RPMI8226 (cell line): ENCODE measurements at regions not wholly inside any gene's neighbourhood (a gene's known extent, or its start where the extent isn't known, plus 50 kb on each side); places are given as distances from the start of the nearest gene placed in this dataset.

ENCODE experiments used
- DNase-seq: peaks from one replicate; pipeline ENCODE4 v3.0.0-alpha.2; 2015

DNA sequence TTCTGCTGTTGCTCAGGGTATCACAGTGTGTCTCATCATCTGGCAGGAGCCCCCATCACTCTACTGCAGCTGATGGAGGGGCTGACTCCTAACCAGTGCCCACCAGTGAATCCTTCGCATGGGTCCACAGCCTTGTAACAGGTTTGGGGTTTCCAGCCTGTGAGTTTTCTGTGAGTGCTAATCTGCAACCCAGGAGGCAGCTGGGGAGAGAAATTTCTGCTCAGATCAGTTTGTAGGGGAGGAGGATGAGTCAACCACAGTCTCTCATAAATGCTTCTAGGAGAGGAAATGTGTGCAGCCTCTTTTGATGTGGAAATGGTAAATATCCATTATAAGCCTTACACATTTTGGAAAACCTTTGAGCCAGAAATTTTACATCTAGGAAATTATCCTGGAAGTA is 871.3 kb downstream of the AACS start:
- DNase-seq: no peak

DNA sequence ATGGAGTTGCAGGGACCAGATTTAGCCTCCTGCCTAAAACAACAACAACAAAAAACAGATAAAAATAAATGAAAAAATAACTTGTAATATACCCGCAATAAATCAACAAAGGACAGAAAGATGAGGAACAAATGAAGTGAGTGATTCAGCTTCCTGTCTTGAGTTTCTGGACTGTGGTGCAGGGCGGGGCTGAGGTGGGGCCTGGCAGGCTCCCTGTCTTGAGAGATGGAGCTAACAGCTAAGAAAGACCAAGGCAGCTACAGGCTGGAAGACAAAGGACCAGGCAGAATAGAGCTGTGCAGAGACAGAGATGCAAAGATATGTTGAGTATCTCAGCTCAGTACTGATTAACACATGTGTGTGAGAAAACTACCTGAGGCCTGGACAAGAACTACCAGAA is 879.2 kb downstream of the AACS start:
- no peak for DNase-seq

- no peak for DNase-seq
These were observed 884.2 kb downstream of the AACS start for GRCh38 chr12:125949471-125949870.

GRCh38 chr12:125954362-125954761 is 889.1 kb downstream of the AACS start:
- DNase-seq: no peak

DNA sequence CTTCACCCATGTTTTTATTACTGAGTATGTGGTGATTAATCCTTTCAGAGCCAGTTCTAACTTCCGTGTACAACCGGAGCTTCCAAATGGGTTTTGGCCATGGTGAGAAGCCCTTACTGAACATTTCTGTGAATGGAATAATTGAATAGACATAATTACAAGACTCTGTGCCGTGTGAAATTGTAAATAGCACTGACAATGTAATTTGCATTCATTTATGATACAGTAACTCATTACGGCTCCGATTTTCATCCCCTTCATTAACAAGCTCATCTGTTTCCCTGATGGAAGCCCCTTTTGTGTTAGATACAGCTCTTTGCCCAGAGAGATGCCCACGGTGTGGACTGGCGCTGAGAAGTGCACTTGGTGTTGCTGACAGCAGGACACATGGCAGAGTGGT is 891.0 kb downstream of the AACS start:
- DNase-seq: no peak

- no peak for DNase-seq
These were observed 901.4 kb downstream of the AACS start for GRCh38 chr12:125966641-125967040.

GRCh38 chr12:125968413-125968812 is 903.2 kb downstream of the AACS start:
- no peak for DNase-seq

- no peak for DNase-seq
These were observed 906.7 kb downstream of the AACS start for GRCh38 chr12:125971981-125972380.

DNA sequence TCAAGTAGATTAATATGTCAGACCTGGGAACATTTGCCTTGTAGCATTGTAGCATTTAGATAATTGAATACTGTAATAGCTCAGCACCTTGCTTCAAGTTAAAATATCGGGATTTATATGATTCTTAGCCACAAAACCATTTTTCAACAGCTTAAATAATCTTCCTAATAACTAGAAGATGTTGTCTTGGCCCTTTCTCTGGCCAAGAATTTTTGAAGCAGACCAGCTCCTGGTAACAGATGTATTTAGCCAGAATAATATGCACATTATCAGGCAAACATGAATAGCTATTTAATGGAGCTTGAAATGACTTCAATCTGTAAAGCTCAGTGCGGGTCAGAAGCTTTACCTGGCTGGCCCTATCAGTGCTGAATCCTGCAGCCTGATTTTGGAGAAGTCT is 913.1 kb downstream of the AACS start:
- no peak for DNase-seq

DNA sequence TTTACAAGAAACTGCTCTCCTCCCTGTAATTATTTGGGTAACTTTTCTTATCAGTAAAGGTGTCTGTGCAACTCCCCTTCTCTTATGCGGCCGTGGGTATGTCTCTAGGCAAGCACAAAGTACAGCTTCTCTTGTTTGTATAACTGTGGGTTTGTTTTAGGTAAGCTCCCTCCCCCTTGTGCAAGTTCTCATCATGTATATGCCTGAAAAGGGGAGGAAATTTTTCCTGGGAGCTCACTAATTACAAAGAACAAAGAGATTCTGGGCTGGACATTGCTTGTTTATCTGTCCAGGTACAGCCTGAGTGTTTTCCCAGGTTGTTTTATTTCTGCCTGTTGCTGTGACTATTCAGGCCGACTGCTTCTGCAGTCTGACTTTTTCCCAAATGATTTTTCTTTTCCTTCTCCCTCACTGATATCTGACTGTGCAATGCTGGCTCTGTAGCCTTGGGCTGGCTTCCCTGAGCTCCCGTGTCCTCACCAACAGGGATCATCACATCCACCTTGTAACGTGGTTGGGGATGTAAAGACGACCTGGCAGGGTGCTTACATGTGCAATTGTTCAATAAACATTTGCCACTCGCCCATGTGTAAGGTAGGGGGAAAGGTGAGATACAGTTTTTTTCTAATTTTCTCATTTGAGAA is 916.5 kb downstream of the AACS start:
- DNase-seq: no peak

DNA sequence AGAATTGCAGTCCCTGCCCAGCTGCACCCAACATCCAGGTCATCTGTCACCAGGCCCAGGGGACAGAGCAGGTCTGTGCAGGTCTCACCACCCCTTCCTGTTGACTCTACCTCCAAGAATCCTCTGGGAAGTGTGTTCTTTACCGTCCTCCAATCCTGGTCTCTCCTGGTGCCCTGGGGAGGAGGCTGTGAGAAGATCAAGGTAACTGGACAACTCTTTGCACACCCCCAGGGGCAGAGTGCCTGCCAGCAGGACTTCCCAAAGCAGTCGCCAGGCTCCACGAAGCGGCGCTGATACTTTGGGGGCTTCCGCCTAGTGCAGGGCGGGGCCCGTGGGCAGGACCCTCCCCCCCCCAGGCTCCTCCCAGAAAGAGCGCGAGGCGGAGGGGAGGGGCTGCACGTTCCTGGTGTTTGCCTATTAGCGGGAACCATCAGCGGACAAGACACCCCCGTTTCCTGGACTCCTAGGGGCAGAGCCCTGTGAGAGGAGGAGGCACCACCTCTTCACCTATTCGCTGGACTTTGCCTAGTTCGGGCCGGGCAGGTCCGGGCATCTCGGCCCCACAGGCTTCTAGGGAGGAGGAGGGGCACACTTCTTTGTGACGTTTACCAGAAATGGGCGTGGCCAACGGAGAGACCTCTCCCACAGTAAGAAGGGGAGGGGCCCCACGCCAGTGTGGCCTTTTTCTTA is 918.0 kb downstream of the AACS start:
- DNase-seq: peak; percentile 85

DNA sequence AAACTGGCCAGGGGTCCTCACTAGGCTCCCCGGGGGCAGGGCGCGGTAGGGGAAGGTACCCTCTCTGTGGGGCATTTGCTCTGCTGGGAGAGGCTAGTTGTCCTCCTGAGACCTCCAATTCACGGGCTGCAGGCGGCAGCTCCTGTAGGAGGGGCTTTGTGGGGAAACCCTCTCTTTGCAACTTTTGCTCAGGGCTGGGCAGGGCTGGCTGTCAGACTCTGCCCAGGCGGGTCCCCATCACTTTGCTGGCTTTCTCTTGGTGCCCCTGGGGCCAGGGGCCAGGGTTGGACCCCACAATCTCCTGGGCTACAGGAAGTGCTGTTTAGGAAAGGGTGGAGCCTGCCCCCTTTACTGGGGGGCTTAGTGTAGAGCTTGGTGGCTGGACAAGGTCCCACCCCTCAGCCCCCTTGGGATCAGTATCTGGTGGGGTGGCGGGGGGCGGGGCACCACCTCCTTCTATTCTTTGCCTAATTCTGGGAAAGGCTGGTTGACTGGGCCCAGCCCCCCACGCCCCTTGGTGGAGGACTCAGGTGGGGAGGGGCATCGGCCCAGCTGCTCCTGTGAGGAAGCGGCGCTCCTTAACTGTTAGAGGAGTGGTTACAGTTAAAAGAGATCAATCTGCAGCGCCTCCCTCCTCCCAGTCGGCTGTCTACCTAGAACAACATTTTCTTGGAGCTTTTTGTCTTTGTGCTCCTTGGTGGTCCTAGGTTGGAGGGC is 918.7 kb downstream of the AACS start:
- DNase-seq: peak; percentile 56

DNA sequence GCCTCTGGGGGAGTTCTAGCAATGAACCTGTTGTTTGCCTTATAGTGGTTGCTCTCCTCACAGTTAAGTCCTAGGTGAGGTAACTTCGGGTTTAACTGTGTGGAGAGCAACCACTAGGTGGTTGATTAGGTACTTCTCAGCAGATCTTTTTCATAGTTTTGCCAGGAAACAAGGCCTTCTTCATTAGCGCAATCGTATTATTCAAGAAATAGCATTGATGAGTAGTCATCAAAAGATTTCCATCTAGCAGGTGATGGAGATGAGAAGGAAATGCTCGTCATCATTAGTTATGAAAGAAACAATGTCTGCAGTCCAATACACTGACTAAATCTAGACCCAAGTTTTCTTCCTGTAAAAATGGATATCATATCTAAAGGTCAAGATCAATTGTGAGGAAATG is 923.3 kb downstream of the AACS start:
- DNase-seq: no peak

- DNase-seq: no peak
These were observed 924.5 kb downstream of the AACS start for GRCh38 chr12:125989696-125990095.

DNA sequence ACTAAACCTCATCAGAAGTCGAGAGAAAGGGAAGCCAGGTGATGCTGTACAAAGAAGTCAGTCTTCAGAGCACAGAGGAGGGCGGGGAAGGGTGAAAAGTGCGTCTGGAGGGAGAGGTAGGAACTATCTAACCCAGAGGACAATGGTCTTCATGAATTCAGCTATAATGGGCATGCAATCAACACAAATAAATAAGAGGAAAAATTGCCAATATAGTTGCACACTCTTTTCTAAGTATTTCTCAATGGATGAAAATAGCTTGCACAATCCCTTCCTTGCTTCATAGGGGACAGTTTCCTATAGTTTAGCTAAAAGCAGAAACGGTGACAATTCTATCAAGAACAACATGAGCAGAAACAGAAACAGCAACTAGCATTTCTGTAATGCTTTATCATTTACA is 931.2 kb downstream of the AACS start:
- no peak for DNase-seq

- no peak for DNase-seq
These were observed 934.4 kb downstream of the AACS start for GRCh38 chr12:125999628-126000027.

DNA sequence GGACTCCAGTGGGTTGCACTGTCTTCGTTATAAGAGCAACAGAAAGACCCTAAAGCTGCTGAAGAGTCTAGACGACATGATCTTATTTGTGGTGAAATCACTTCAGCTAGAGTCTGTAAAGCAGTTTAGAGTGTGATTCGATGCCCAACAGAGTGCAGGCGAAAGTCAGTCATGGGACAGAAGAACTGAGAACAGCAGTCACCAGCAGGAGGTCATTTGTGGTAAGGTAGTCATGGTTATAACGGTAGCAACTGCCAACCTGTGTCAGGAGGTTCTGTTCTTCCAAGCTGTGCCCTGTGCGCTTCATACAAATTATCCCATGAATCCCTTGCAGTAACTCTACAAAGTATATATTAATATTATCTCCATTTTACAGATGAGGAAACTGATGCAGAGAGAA is 954.1 kb downstream of the AACS start:
- no peak for DNase-seq

DNA sequence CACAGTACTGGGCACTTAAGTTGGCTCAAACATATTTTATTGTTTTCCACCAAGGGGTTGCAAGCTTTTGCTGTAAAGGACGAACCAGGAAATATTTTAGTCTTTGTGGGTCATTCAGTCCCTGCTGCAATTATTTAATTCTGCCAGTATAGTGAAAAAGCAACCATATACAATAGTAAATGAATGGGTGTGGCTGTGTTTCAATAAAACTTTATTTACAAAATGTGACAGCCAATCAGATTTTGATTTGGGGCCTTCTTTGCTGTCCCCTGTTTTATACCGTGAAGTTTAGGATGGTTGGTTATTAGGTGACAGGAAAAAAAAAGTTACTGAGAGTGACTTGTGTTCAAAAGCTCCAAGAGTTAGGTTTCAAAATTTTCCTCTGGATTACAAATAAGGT is 956.4 kb downstream of the AACS start:
- DNase-seq: no peak

- no peak for DNase-seq
These were observed 962.6 kb downstream of the AACS start for GRCh38 chr12:126027825-126028224.

DNA sequence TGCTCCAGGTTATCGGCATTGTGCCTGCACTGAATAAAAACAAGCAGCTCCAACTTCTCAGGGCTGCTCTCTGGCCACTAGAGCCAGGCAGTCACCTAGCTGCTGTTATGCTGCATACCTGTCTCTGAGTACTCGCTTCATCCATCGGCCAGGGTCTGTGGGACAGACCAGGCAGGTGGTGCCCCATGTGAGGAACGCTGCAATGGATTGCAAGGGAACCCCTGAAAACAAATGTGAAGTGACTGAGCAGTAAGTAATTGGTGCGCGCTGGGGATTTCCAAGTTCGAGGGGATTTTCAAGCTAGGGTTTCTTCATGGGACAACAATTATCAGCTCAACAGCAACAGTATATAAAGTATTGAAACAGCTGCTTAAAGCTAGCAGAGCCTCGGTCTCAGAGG is 965.3 kb downstream of the AACS start:
- no peak for DNase-seq

DNA sequence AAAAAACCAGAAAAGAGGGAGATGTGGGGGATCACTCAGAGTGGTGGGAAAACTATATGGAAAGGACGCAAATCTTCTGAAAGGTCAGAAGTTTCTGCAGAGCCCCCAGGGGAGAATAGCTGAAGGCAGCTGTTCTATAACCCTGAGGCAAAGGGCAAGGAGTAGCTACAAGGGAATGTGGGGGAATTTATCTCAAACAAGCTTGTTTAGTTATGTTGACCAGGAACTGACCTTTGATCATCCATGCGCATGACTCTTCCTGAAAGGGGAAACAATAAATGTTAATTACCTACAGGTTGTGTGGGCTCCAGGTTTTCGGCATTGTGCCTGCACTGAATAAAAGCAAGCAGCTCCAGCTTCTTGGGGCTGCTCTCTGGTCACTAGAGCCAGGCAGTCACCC is 968.5 kb downstream of the AACS start:
- DNase-seq: no peak

GRCh38 chr12:126036348-126036747 is 971.1 kb downstream of the AACS start:
- no peak for DNase-seq

GRCh38 chr12:126038434-126038833 is 973.2 kb downstream of the AACS start:
- peak; percentile 72 for DNase-seq

- peak; percentile 54 for DNase-seq
These were observed 975.1 kb downstream of the AACS start for GRCh38 chr12:126040307-126040706.
